ENCODE measurements at regions not wholly inside any gene's neighbourhood (a gene's known extent, or its start where the extent isn't known, plus 50 kb on each side); places are given as distances from the start of the nearest gene placed in this dataset.

- TF ChIP-seq CTCF (IDR thresholded peaks at IDR 0.05) (no peak), POLR2A (IDR thresholded peaks at IDR 0.05) (no peak)
Measured at GRCh38 chr7:81187753-81188152, 268.9 kb upstream of the SEMA3C start.

Data from suprapubic skin (tissue), 3 donors.